ENCODE measurements at regions not wholly inside any gene's neighbourhood (a gene's known extent, or its start where the extent isn't known, plus 50 kb on each side); places are given as distances from the start of the nearest gene placed in this dataset.
A peak's percentile ranks its signal among the peaks of the same experiment; 100 is the strongest.
"Not testable (repeated sequence)": the region's sequence is repeated elsewhere in the genome, so short reads cannot be mapped to it uniquely, and the experiment has no call there.

GRCh38 chr6:103874575-103874974, 985.1 kb downstream of the HACE1 start:
- DNase-seq = no peak

GRCh38 chr6:103872678-103873077, 987.0 kb downstream of the HACE1 start:
- no peak for DNase-seq

GRCh38 chr6:103872233-103872632, 987.5 kb downstream of the HACE1 start:
- DNase-seq = no peak

GRCh38 chr6:103870970-103871369, 988.7 kb downstream of the HACE1 start:
- no peak for DNase-seq

GRCh38 chr6:103862297-103862696, 997.4 kb downstream of the HACE1 start:
- DNase-seq = no peak

- DNase-seq = no peak
Observed at GRCh38 chr6:103858003-103858402, 1001.7 kb downstream of the HACE1 start.

- no peak for DNase-seq
Observed at GRCh38 chr6:103855750-103856149, 1004.0 kb downstream of the HACE1 start.

- no peak for DNase-seq
Observed at GRCh38 chr6:103854059-103854458, 1005.7 kb downstream of the HACE1 start.

GRCh38 chr6:103838457-103838856, 1021.3 kb downstream of the HACE1 start:
- DNase-seq = no peak

- DNase-seq = no peak
Observed at GRCh38 chr6:103826209-103826608, 1033.5 kb downstream of the HACE1 start.

GRCh38 chr6:103820148-103820547, 1039.6 kb downstream of the HACE1 start:
- no peak for DNase-seq

GRCh38 chr6:103819509-103819908, 1040.2 kb downstream of the HACE1 start:
- no peak for DNase-seq

- no peak for DNase-seq
Observed at GRCh38 chr6:103812970-103813369, 1046.7 kb downstream of the HACE1 start.

GRCh38 chr6:103801901-103802479, 1057.7 kb downstream of the HACE1 start:
- DNase-seq = not testable (repeated sequence)

GRCh38 chr6:103799971-103800670, 1059.6 kb downstream of the HACE1 start:
- peak; percentile 21 for DNase-seq

- no peak for DNase-seq
Observed at GRCh38 chr6:103798166-103798565, 1061.6 kb downstream of the HACE1 start.

- DNase-seq = peak; percentile 51
Observed at GRCh38 chr6:103797738-103798137, 1062.0 kb downstream of the HACE1 start.

- no peak for DNase-seq
Observed at GRCh38 chr6:103791458-103791857, 1068.3 kb downstream of the HACE1 start.

- DNase-seq = no peak
Observed at GRCh38 chr6:103784117-103784516, 1075.6 kb downstream of the HACE1 start.

- DNase-seq = peak; percentile 41
Observed at GRCh38 chr6:103783329-103783728, 1076.4 kb downstream of the HACE1 start.

- peak; percentile 88 for DNase-seq
Observed at GRCh38 chr6:103769431-103769830, 1090.3 kb downstream of the HACE1 start.

GRCh38 chr6:103750603-103751002, 1109.1 kb downstream of the HACE1 start:
- no peak for DNase-seq

GRCh38 chr6:103734016-103734415, 1125.7 kb downstream of the HACE1 start:
- DNase-seq = no peak

GRCh38 chr6:103729658-103730057, 1130.1 kb downstream of the HACE1 start:
- no peak for DNase-seq
